ENCODE measurements at regions not wholly inside any gene's neighbourhood (a gene's known extent, or its start where the extent isn't known, plus 50 kb on each side); places are given as distances from the start of the nearest gene placed in this dataset.

- WGBS (ENCODE audit: insufficient coverage, insufficient replicate concordance, low lambda C conversion rate, missing lambda C conversion rate) = 15% methylated on average over 6 of the region's 6 CpGs
- no peak for ATAC-seq
- in situ Hi-C loops (cut with MboI) = no loop called here
- SMC1A ChIA-PET (ENCODE audit: uncharacterized antibody, unreplicated experiment) = interaction anchor here (1.2 kb wide), 1 partner anchor 1312 kb away, joined by 3 read pairs; no protein-coding TSS in a partner anchor
- DNase-seq (ENCODE audit: low read depth, low spot score) = no peak
- Histone ChIP-seq H3K27ac (ENCODE audit: control insufficient read depth, insufficient read depth) (no peak overlapping the region), H3K27me3 (replicated peaks in 1 of 2; ENCODE audit: control insufficient read depth in 2 of 2, insufficient read depth in 2 of 2, low read length in 1 of 2) (peaks cover 0 to 2% of the 10 kb centered on the region in 2 experiments; a peak in 2 of 4 replicates), H3K4me2 (ENCODE audit: control insufficient read depth, insufficient read depth) (no peak overlapping the region), H4K20me1 (ENCODE audit: control insufficient read depth, insufficient read depth) (no peaks in the 10 kb centered on the region), H3K4me1 (ENCODE audit: control insufficient read depth, insufficient read depth, low read length) (no peaks in the 10 kb centered on the region), H3K79me2 (ENCODE audit: control insufficient read depth, insufficient read depth, low read length) (no peaks in the 10 kb centered on the region), H3K9ac (ENCODE audit: control insufficient read depth, insufficient read depth, low read length) (no peak overlapping the region), H3K36me3 (ENCODE audit: control insufficient read depth in 2 of 2, insufficient read depth in 2 of 2, low read length in 1 of 2) (no peaks in the 10 kb centered on the region), H2AFZ (ENCODE audit: control insufficient read depth, low read depth, low read length) (no peak overlapping the region), H3K4me3 (no peak overlapping the region), H3K9me3 (replicated peaks; ENCODE audit: control insufficient read depth, insufficient read depth, low read length) (no peaks in the 10 kb centered on the region)
- RAD21 ChIA-PET (ENCODE audit: unreplicated experiment) = no interaction called here
- TF ChIP-seq MYC (IDR thresholded peaks at IDR 0.05; ENCODE audit: insufficient read depth, insufficient read length, insufficient replicate concordance, low read length, severe bottlenecking) (no peak), POU2F2 (IDR thresholded peaks at IDR 0.05; ENCODE audit: borderline replicate concordance, low read depth, low read length) (no peak), NFIC (IDR thresholded peaks at IDR 0.05; ENCODE audit: low read depth, low read length) (no peak), EED (IDR thresholded peaks at IDR 0.05; ENCODE audit: low read depth) (no peak)
- TF ChIP-seq, protein P1, sequence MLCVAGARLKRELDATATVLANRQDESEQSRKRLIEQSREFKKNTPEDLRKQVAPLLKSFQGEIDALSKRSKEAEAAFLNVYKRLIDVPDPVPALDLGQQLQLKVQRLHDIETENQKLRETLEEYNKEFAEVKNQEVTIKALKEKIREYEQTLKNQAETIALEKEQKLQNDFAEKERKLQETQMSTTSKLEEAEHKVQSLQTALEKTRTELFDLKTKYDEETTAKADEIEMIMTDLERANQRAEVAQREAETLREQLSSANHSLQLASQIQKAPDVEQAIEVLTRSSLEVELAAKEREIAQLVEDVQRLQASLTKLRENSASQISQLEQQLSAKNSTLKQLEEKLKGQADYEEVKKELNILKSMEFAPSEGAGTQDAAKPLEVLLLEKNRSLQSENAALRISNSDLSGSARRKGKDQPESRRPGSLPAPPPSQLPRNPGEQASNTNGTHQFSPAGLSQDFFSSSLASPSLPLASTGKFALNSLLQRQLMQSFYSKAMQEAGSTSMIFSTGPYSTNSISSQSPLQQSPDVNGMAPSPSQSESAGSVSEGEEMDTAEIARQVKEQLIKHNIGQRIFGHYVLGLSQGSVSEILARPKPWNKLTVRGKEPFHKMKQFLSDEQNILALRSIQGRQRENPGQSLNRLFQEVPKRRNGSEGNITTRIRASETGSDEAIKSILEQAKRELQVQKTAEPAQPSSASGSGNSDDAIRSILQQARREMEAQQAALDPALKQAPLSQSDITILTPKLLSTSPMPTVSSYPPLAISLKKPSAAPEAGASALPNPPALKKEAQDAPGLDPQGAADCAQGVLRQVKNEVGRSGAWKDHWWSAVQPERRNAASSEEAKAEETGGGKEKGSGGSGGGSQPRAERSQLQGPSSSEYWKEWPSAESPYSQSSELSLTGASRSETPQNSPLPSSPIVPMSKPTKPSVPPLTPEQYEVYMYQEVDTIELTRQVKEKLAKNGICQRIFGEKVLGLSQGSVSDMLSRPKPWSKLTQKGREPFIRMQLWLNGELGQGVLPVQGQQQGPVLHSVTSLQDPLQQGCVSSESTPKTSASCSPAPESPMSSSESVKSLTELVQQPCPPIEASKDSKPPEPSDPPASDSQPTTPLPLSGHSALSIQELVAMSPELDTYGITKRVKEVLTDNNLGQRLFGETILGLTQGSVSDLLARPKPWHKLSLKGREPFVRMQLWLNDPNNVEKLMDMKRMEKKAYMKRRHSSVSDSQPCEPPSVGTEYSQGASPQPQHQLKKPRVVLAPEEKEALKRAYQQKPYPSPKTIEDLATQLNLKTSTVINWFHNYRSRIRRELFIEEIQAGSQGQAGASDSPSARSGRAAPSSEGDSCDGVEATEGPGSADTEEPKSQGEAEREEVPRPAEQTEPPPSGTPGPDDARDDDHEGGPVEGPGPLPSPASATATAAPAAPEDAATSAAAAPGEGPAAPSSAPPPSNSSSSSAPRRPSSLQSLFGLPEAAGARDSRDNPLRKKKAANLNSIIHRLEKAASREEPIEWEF (IDR thresholded peaks at IDR 0.05; ENCODE audit: insufficient replicate concordance, low read depth, low read length) = no peak
- TF ChIP-seq, protein P2, sequence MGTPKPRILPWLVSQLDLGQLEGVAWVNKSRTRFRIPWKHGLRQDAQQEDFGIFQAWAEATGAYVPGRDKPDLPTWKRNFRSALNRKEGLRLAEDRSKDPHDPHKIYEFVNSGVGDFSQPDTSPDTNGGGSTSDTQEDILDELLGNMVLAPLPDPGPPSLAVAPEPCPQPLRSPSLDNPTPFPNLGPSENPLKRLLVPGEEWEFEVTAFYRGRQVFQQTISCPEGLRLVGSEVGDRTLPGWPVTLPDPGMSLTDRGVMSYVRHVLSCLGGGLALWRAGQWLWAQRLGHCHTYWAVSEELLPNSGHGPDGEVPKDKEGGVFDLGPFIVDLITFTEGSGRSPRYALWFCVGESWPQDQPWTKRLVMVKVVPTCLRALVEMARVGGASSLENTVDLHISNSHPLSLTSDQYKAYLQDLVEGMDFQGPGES (IDR thresholded peaks at IDR 0.05) = no peak
- no TSS peak for BruUV-seq (replicated peaks)
- CTCF ChIA-PET = interaction anchor here (4.0 kb wide), 1 partner anchor 14 kb away, joined by 16 read pairs; no protein-coding TSS in a partner anchor
- POLR2A ChIA-PET = no interaction called here
- intact Hi-C loops (cut with micrococcal nuclease; ENCODE audit: unreplicated experiment) = no loop called here
- no peak for FAIRE-seq
These were observed 291.3 kb upstream of the NCKAP5 start for GRCh38 chr2:133859578-133859977.

Data from GM12878 (cell line).